ENCODE measurements at regions not wholly inside any gene's neighbourhood (a gene's known extent, or its start where the extent isn't known, plus 50 kb on each side); places are given as distances from the start of the nearest gene placed in this dataset.

DNA sequence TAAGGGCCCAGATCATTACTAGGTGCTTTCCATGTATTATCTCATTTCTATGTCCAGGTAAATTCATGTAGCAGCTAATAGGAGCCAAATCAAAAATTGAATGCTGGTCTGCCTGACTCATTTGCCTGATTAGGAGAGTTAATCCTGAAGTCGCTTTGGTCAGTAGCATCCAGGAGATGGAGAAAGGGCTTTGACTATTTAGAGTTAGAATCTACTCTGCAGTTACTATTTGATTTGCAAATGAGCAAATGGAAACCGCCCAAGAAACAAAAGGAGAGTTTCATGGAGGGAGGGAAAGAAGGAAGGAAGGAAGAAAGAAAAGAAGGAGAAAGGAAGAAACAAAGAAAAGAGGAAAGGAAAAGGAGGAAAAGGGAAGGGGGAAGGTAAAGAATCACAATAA, 539.6 kb upstream of the MMS22L start:
- no peak for DNase-seq

DNA sequence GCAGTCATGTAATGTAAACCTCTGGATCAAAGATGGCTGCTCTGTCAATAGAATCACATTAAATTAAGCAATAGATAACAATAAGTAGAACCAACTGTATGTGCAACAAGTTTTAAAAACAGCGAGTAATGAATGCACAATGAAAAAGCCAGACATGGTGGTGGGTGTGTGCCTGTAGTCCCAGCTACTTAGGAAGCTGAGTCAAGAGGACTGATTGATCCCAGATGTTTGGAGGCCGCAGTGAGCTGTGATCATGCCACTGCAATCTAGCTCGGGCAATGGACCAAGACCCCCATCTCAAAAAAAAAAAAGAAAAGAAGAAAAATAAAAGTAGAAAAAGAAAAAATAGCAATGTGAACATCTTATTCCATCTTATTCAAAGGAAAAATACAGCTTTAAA, 558.7 kb upstream of the MMS22L start:
- no peak for DNase-seq

DNA sequence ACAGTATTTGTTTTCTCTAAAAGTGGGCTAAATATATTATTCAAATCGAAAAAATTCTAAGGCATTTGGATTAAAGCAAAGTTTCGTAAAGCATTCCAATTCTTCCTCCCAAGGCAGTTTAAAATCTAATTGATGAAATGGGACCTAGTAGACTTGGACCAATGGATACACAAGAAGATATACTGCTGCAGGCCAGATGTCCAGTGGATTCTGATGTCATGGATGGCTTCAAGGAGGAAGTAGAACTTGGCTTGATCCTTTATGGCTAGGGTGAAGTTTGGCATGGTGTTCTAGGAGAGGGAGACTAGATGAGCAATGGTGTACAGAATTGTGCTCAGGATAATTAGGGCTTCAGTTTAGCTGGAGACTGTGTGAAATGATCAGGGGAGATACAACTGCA, 559.5 kb upstream of the MMS22L start:
- no peak for DNase-seq

GRCh38 chr6:97849390-97849789, 566.4 kb upstream of the MMS22L start:
- no peak for DNase-seq

DNA sequence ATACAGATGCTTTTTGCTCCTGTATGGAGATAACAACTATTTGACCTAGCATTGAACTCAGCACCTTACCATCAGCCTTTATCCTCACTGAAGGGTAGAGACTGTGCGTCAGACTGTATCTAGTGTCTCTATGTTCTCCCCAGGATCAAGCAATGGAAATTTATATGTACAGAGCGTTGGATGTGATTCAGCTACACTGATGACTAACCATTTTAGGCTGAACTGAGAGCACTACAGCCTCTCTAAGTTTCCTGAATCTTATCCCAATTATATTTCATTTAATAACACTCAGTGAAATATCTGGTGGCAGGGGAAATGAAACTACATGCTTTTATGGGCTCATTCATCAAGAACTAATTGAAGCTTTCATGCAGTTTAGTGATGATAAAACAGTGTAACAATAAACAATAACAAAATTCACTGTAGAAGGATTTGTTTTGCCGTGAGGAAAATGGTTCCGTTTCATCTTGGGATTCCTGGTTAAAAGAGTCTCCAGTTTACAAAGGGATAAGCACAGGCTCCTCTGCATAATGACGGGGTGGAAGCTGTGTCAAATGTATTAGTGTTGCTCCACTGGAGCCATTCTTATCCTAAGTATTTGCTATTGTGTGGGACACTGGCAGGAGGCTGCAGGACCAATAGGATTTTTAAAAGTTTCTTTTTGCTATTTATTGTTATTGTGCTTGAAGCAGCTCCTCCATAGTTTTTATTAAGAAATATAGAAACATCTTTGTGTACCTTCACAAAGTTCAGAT, 567.6 kb upstream of the MMS22L start:
- DNase-seq: no peak

DNA sequence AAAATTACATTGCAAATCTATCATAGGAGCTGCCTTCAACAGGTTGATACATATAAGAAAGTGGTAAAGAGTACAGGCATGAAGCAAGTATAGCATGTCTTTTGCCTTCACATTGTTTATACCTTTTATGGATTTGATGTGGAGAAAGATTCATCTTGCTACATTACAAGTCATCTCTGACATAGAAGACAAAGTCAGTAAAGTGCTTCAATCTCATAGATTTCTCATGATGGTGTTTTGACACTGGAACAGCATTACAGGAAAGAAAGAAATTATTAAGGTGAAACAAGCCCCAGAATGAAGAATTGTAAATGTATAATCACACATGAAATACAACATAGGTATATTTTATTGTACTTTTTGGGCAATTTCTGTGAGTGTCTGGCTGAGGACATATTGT, 580.7 kb upstream of the MMS22L start:
- DNase-seq: no peak

- DNase-seq: no peak
Measured at GRCh38 chr6:97864366-97864765, 581.4 kb upstream of the MMS22L start.

DNA sequence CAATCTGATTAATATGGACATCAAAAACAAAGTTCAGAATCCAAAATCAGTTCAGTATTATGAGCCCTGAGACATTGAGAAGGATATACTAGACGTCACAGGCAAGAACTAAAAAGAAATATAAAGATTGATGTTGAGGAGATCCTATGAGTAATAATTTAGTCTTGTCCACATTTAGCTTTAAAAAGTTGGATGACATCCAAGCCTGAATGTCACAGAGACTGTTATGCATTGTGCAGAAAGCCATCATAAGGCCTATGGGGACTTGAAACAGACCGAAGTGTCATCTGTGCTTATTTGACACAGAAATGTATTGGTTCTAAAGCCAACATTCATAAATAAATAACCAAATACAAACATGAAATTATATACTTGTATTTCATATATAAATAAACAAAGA, 581.8 kb upstream of the MMS22L start:
- no peak for DNase-seq

DNA sequence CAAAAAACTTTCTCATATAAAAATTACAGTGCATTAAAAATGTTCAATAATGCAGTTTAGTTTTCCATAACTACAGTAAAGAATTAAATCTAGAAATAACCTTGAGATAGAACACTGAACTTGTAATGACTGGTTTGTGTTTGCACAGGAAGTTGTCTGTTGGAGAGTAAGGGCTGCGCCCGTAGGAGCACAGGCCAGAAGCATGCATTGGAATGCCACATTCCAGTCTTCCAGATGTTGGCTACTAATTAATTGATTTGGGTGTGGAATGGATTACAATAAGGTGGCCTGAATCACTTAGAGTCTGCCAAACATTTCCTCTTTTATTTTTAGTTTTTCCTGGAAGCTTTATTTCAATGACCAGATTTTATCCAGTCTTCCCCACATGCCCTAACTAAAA, 582.6 kb upstream of the MMS22L start:
- DNase-seq: no peak

DNA sequence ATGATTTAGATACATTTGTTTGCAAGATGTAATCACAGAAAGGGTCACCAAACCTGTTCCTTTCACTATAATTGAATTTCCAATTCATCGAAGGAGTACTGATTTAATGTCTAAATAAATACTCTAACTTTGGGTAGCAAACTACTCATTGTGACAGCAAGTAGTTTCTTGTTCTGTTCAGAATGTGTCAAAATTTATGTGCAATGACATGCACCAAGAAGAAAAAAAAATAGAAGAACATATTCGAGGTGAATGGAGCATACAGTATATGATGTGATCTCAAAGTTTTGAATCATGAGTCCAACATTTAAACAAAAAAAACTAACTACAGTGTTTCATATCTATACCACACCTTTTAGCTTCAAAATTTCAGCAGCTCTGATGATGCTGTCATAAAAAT, 583.6 kb upstream of the MMS22L start:
- DNase-seq: no peak

DNA sequence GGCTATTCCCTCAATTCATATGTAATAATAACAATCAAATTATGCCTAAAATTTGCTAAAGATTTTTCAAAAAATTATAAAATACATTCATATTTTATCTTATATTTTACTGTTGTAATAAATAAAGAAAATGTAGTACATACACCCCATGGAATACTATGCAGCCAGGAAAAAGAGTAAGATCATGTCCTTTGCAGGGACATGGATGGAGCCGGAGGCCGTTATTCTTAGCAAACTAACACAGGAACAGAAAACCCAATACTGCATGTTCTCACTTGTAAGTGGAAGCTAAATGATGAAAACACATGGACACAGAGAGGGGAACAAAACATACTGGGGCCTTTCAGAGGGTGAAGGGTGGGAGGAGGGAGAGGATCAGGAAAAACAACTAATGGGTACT, 584.2 kb upstream of the MMS22L start:
- no peak for DNase-seq

DNA sequence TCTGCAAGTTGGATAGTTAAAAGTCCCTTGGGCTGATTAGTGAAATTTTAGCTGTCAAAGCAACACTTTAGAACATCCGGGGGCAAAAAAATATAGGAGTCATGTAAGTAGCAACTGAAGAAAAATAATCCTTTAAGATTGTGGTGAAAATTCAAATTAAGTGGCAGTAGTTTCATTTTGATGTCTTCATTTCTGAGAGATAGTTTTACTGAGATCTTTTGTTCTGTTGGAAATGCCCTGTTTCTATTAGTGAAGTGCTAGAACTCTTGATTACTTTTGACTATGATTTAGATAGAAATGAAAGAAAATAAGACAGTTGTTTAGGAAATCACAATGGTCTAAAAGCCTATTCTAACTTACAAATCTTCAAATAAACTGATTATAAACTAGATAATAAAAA, 587.3 kb upstream of the MMS22L start:
- no peak for DNase-seq

- DNase-seq: no peak
Measured at GRCh38 chr6:97876711-97877110, 593.7 kb upstream of the MMS22L start.

- no peak for DNase-seq
Measured at GRCh38 chr6:97882755-97883154, 599.7 kb upstream of the MMS22L start.

DNA sequence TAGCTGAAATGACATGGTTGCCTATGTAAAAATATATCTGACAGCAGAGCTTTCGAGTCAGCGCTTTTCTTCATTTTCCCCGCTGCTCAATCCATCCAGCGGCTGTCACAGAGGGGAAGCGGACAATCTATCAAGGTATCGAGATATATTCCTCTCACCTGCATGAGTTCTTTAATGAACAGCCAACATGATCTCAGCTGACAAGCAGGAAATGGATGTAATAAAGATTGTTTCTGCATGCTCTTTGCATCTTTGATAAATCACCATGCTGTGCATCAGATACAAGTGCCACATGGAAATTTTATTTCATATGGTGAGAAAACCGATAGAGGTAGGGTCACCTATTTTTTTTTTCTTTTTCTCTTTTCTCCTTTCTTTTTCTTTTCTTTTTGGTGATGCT, 602.3 kb upstream of the MMS22L start:
- DNase-seq: no peak

GRCh38 chr6:97885828-97886227, 602.8 kb upstream of the MMS22L start:
- DNase-seq: no peak

DNA sequence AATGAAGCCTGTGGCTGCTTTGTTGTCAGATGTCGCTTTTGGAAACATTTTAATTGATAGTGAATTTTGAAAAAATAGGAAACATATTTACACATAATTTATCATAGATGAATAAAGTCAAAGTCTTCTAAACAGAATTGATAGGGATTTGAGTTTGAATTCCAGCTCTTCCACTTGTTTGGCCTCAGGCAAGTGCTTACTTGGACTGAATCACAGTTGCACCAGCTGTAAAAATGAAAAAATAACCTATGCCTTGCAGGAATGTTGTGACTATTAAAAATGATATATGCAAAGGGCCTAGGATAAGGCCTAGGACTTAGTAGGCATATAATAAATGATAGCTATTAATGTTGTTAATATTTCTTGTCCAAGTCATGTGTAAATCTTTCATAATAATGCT, 618.5 kb upstream of the MMS22L start:
- no peak for DNase-seq

DNA sequence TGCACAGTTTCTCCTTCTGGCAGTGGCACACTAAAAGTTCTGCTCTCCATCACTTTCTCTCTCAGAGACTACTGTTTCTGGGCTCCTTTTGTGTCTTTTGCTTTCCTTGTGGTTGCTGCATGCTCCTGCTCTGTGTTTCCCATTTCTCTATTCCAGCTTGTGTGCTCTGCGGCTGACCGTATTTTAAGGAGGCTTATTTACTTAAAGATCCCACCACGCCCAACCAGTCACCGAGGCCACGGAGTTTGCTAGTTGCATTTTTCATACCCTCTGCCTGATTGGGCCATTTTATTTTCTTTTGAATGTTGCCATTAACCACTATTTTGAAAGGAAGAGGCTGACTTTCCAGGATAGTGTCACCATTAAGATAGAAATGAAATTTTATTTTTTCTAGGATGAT, 626.4 kb upstream of the MMS22L start:
- no peak for DNase-seq

DNA sequence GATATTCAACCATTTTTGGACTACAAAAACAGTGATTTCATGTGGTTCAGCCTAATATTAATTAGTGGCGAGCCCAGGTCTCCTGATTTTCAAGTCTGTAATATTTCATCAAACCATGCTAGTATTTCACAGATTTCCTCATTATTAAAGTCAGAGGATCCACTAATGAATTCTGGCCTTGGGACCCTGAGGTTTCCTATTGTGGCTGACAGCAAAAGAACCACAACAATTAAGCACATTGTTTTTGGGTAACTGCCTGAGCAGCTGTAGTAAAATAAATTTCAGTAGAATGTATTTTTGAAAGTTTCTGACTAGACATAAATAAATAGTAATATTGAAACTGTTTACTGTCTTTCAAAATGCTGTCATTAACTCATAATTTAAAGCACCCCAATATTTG, 630.7 kb upstream of the MMS22L start:
- no peak for DNase-seq

DNA sequence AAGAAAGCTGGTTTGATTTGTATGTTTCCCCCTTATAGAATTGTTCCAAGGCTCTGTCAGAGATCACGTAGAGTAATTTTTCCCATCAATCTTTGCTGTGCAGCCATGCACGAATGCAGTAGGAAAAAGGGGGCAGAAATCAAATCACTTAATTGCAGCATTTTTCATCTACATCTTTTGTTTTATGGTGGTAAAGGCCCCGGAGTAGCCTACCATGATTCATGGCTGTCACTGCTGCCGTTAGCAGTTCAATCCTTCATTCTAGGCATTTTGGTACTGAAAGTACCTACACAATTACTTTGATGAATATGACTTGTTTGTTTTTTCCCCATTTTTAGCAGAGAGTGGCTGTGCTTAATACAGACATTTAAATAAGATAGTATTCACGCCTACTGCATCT, 631.9 kb upstream of the MMS22L start:
- DNase-seq: no peak

DNA sequence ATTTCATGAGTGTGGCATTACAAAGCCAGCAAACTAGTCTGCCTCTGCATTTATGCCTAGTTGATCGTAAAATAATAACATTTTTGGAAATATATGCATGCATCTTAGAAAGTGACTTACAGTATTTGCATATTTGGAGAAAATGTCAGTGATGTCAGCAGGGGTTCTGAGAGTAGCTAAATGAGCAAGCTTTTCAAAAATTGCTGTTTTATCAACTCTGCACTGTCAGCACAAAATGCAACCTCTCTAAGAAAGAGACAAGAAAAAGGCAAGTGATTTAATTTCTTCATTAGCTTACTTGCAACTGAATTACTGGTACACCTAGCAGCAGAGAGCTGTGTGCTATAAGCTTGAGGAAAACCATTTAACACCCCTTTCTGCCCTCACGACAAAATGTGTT, 632.5 kb upstream of the MMS22L start:
- DNase-seq: no peak

DNA sequence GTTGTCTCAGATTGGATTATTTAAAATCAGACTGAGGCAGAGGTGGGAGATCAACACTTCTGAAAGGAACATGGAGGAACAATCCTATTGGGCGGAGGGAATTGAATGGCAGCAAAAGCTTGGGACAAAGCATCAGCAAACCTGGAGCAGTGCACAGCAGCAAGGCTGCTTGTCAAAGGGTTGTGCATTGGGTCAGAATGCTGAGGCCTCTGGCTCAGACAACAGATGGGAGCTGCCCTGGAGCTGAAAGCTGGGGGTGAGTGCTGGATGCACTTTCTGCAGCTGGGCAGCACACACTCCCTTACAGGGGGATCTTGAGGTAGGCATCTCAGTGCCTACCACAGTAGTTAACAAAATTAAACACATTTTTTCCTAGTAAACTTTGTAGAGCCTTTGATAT, 634.4 kb upstream of the MMS22L start:
- DNase-seq: no peak

GRCh38 chr6:97919046-97919445, 636.0 kb upstream of the MMS22L start:
- no peak for DNase-seq

GRCh38 chr6:97919631-97920030, 636.6 kb upstream of the MMS22L start:
- DNase-seq: no peak

DNA sequence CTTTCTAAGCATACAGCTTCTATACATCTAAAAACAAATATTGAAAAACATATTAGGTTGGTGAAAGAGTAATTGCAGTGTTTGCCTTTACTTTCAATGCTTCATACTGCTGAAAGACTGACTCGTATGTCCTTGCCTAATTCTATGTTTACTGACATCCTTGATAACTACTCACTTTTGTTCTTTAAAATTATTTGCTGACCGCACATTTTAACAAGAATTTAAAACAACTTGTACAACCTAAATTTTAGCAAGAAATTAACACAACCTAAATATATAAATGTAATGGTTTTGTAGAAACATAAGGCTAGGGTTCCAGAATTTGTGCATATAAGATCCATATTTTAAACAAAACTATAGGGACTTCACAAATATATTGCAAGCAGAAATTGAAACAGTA, 640.2 kb upstream of the MMS22L start:
- no peak for DNase-seq

DNA sequence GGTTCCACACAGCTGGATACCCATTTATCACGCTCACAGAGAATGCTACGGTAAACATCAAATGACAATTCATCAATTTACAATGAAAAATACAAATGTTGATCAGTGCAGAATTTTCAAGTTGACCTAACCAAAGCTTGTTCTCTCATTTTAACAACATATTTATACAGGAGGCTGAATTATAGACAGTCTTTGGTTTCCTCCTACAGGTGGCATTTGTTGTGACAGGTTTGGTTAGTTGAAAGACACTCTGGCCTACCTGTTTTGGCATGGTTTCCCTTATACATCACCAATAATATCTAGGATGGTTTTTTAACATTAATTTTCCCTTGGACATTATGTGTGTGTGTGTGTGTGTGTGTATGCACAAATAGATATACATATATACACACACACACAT, 642.5 kb upstream of the MMS22L start:
- no peak for DNase-seq
